ENCODE measurements at regions not wholly inside any gene's neighbourhood (a gene's known extent, or its start where the extent isn't known, plus 50 kb on each side); places are given as distances from the start of the nearest gene placed in this dataset.

DNA sequence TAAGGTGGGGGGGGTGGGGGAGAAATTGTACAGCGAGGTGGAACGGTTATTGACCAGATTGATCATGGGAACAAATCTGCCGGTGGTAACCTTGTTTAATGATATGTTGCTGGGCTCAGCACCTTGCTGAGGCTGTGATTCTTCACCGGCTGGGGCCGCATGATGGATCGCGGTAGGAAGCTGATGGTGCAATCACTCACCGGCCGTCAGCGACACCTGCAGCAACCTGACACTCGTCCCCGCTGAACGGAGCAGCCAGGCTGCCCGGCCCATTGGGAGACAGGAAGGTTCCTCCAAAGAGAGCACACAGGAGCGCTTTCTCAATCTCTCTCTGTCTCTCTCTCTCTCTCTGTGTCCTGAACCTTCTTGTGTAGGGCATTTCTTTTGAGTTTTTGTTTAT is 128.5 kb upstream of the RRP15 start:
- no peak for DNase-seq (ENCODE audit: low read depth)

DNA sequence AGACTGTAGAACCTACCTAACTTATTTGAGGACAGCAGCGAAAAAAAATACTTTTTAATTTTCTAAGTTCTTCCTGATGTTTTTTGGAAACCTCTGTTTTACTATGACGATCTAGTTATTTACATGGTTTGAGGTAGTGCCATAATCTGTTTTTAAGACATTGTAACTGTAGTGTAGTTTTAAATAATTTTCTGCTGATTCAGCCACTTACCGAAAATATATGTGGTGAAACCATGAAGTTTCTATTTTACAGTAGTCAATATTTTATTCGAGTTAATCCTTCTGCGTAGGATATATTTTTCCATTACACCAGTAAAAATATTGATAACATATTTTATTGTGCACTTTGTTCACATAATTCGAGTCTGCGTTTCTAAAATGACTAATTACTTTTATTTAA is 121.7 kb upstream of the RRP15 start:
- no peak for DNase-seq (ENCODE audit: low read depth)

DNA sequence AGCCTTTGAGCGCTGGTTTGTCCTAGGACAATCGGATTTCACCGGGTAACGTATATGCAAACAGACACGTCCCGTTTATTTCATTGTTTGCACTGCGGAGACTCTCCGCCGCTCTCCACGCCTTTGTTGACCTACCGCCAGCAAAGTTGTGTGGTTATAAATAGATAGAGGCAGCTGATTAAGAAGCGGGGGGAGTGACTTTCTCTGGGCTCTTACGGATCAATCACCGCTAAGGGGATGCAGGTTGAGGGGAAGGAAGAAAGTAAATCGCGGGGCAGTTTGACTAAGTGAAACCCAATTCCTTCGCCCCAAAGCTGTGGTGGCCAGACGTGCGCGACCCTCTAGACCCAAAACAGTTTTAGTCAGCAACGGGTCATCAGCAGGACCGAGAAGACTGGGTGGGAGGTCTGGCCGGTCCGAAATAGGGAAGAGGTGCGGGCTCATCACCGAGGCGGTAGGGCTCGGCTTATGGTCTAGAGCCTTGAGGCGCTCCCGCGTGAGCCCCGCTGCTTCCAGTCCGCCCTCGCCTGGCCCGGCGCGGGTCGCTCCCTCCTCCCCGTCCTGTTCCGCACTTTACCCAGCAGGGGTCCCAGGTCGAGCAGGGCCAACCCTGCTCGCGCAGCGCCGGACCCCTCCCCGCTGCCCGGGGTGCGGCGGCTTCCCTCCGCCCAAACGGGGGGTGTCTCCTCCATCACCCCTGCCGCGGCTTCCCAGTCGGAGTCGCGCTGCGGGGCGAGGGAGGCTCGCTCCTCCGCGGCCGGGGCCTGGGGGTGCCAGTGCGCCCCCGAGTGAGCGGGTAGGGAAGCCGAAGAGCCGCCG is 120.8 kb upstream of the RRP15 start:
- DNase-seq (ENCODE audit: low read depth) = peak; percentile 62

DNA sequence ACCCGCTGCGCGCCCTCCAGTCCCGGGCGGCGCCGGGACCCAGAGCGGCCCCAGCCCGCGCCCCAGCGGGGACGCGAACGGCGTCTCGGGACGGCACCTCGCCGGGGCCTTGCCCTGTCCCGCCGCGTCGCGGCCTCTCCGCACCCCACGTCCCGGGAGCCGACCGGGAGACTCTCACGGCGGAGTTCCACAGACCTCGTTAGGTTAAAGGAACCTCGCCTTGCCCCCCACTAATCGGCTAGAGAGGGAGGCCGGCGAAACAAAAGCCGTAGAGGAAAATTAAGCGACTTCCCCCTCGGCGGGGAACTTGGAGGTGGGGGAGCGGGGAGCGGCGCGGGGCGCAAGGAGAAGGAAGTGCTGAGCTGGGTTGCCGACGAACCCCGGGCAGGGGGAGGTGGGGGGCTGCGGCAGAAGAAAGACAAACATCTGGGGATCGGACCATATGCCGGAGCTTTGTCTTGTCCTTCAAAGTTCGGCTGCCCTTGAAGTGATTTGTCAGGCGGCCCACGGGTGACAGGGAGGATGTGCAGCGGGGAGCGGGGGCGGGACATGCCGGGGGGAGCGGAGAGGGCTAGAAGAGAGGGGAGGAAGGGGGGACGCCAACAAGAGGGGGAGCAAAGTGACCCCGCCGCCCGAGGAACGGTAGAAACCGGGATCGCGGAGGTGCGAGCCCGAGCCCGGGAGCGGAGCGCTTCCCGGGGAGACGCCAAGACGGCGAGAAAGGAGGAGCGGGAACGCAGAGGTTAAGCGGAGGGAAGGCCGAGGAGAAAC is 120.0 kb upstream of the RRP15 start:
- DNase-seq (ENCODE audit: low read depth) = peak; percentile 58

DNA sequence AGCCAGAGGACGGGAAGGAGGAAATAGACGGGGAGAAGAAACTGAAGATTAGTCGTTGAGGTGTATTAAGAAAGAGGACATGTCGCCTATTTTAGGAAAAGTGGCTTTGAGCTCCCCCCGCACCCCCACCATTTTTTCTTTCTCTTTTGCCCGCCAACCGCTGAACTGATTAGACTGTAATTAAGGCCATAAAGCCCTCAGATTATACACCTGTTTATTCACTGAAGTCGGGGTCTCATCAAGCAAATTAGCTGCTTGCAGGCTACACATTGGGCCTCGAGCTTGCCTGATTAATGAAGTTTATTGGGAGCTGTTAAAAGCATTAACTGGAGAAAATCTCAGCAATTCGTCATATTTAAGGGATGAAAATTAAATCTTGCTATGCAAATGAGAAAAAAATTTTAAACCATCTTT is 119.4 kb upstream of the RRP15 start:
- no peak for DNase-seq (ENCODE audit: low read depth)

DNA sequence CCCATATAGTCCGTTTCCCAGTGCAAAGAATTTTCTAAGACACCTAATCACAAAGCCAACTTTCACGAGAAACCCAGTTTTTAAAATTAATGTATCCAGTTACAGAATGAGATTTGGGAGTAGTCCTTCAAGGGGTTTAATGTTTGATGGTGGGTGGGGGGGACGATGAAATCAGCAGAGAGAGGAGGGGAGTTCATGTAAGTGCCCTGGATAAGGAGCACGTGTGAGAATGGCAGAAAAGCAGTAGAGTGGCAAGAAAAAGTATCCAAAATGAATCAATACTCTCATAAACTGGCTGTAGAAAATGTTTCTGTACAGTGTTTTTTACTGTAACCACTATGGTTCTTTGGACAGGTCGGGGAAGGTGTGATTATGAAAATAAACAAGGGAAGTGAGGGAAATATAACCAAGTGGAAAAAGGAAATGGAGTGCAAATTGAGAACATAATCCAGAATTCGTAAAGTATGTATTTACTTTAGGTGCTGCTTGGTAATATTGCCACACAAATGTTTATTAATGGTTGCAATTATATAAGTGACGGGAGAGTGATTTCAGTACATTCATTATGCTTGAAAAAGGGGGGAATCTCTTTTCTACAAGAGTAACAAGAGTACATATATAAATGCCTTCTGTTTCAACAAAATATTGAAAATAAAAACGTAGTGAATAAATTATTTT is 118.7 kb upstream of the RRP15 start:
- no peak for DNase-seq (ENCODE audit: low read depth)

DNA sequence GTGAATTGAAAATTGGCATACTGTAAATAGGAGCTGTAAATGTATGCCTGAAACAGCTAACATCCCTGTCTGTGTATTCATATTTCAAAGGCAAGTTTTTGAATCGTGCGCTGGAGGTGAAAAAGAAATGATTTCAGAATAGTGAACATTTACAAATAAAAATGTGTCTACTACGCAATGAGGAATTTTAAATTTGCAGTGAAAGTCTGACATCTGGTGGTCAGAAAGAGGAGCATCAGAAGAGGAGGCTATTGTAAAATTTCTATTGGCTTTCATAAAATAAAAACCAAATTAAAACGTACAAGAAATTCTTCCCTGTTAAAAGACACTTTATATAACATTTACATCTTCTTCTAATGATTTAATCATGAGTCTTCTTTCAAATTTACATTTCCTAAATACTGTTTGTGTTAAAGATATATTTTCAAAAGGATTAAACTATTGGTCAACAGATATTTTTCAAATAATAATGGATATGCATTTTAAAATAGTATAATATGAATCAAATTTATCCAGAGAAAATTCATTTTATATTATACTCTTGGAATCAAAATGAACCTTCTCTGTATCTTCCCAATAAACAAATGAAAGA is 113.7 kb upstream of the RRP15 start:
- DNase-seq (ENCODE audit: low read depth) = peak; percentile 30

DNA sequence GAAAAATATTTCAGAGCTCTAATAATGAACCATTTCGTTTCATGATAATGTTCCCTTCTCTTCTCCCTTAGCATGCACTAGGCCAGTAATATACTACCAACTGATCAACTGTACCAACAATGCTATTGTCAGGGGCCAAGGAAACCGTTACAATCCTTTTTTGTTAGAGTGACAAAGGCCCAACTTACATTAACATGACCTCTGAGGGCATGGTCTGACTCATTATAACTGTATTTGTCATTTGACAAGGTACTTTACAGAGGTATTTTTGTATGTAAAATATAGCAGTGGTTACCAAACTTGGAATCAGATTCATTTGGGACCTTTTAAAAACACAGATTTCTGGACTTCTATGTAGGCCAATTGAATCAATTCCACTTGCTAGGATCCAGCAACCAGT is 102.6 kb upstream of the RRP15 start:
- no peak for DNase-seq (ENCODE audit: low read depth)

DNA sequence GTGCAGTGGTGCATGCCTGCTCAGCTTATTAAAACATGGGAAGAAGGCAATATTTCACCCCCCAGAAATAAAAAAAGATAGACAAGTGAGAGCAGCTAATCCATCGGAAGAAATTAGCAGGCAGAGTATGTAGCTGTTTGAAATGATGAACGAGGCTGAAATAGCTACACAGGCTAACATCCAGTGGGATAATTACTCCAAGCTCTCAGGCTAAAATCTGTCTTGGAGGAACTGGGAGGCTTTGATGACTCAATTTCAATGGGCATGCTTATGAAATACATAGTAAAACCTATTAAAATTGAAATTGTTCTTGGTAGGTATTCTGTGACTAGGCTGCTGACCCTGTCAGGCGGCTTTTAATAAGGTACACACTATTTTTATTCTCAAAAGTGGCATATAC is 84.1 kb upstream of the RRP15 start:
- no peak for DNase-seq (ENCODE audit: low read depth)

DNA sequence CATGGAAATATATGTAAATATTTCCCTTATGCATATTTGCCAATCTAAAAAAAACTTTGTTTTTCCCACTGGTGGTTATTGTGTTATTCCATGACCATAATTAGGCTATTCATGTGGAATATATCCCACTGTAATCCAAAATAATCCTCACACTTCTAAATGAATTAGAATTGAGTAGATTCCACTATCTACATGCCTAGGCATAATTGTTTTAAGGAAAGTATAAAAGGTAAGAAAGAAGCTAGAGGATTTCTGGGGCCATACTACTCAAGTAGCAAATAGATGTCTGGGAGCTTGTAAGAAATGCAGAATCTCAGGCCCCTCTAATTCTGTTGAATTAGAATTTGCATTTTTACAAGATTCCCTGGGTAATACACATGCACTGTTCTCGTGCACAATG is 83.5 kb upstream of the RRP15 start:
- no peak for DNase-seq (ENCODE audit: low read depth)

DNA sequence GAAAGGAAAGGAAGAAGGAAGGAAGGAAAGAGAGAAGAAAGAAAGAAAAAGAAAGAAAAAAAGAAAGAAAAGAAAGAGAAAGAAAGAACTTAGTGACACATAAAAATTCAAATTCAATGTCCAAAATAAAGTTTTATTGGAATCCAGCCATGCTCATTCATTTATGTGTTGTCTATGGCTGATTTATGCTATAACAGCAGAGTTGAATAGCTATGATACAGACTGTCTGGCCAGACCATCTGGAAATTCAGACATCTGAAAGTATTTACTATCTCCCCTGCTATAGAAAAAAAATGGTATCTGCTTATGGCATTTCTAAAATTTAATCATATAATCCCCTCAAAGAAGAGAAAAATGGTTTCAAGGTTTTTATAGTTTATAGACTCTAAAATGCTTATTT is 79.4 kb upstream of the RRP15 start:
- no peak for DNase-seq (ENCODE audit: low read depth)

DNA sequence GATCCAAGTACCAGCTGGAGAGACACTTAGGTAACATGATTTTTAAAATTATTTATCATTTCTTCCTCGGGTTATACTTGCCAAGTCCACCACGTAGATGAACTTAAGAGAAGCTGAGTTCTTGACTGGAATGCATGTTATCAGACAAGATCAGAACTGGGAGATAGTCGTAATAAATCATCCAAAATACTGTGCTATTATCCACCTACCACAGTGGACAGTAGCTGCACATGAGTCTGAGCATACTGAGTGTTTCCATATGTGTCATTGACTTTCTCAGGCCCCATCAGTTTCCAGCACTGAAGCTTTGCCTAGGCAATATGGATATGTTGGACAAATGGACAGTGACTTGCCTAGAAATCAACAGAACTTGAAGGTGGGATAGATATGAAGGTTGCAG is 77.9 kb upstream of the RRP15 start:
- no peak for DNase-seq (ENCODE audit: low read depth)

DNA sequence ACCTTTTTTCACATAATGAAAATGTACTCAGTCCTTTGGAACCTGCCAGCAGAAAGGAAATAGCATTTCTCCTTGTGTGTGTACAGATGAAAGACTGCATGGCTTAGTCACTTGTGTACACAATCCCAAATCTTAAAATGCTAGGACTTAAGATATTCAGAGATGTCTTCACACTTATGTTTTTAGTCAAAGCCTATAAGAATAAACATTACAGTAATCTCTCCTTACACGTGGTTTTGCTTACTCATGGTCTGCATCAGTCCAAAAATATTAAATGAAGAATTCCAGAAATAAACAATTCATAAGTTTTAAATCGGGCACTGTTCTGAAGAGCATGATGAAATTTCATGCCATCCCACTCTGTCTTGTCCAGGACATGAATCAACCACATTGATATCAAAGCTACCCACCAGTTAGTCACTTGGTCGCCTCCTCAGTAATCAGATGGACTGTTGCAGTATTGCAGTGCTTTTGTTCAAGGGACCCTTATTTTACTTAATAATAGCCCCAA is 75.7 kb upstream of the RRP15 start:
- DNase-seq (ENCODE audit: low read depth) = peak; percentile 19

DNA sequence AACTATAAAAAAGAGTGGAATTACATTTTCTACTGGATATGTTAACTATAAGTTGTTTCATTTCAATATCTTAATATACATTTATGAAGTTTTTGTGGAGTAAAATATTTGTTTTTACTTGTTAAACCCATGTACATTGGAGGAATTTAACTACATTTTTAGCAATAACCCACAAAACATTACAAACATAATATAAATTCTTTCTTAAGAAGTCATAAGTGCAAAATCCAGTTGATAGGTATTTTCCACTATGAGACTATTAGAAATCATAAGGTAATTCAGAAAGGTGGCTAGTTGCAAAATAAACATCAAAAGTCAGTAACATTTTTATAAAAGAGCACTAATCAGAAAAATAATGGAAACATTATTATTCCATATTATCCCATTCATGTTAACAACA is 73.9 kb upstream of the RRP15 start:
- no peak for DNase-seq (ENCODE audit: low read depth)

DNA sequence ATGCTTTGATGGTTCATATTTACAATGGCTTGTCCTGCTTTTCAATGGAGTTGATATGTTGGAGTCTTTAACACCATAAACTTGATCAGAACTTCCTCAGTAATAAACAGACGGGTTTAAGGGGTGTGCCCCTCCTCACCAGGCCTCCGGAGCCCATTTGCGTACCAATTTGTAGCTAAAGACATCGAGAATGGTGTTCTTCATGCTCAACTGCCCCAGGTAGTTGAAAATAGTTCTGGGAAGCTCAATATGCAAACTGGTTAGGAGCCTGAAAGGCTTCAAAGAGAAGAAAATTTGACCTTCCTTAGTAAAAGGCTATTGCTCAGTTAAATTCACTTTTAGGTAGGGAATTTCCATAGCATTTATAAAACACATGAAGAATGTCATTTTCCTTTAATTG is 68.1 kb upstream of the RRP15 start:
- no peak for DNase-seq (ENCODE audit: low read depth)

DNA sequence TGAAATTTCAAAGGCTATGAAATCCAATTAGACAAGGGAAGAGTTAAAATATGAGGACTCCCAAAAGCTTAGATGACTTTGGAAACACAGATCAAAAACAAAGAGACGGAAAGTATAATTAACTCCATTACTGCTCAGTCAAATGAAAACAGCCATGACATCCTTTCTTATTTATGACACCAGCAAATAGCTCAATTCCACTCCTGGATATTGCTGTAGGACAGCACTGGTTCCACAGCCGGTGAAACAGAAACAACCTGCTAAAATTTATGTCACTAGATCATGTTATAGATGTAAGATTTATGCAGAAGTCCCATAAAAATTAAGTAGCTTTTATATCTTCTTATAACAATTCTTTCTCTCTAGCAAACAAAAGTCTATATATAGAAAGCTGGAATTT is 65.6 kb upstream of the RRP15 start:
- no peak for DNase-seq (ENCODE audit: low read depth)

DNA sequence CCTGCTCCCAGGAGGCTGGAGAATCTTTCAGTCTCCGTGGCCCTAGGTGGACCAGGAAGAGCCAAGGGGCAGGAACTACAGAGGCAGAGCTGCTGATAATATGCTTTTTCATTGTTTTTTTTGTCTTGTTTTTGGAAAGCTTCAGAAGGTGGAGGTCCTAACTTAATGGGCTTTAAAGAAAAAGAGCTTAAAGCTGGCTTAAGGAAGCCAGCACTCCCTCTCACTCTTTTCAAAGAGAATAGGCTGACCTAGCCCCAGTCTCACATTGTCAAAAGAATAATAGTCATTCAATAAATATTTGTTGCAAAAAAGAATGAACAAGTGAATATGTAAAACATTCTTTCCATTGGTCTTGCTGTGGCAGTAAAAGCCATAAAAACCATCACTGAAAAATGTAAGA is 61.0 kb upstream of the RRP15 start:
- DNase-seq (ENCODE audit: low read depth) = no peak

DNA sequence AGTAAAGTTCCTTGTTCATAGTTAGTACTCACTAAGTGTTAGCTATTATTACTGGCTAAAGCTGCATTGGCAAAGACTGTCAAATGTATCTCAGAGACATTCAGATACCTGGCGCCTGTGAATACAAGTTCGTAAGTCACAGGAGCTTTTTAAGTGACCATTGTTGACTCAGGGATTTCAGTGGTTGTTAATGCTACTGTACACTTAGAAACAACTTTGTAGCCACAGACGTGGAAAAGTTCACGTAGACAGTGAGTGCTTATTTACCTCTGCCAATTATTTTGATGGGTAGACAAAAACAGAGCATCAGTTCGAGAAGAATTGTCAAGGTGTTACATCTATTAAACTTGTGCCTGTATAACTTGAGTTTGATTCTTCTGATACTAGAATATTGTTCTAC is 59.1 kb upstream of the RRP15 start:
- DNase-seq (ENCODE audit: low read depth) = no peak

All from Daoy (cell line).